Colonic mucosa (tissue), 4 donors: ENCODE measurements at regions not wholly inside any gene's neighbourhood (a gene's known extent, or its start where the extent isn't known, plus 50 kb on each side); places are given as distances from the start of the nearest gene placed in this dataset.
"Not testable (repeated sequence)": the region's sequence is repeated elsewhere in the genome, so short reads cannot be mapped to it uniquely, and the experiment has no call there.

Experiments
- DNase-seq: peaks from one replicate; pipeline ENCODE4 v3.0.0-alpha.2; 2020
- H3K27ac ChIP-seq: fragments of 200-600 bp; one replicate; pipeline ENCODE4 v1.8.0; 2021
- H3K27me3 ChIP-seq: fragments of 200-600 bp; one replicate; pipeline ENCODE4 v1.8.0; 2021
- H3K36me3 ChIP-seq: fragments of 200-600 bp; one replicate; pipeline ENCODE4 v1.8.0; 2021
- H3K4me1 ChIP-seq: fragments of 200-600 bp; one replicate; pipeline ENCODE4 v1.8.0; 2021; ENCODE audit warnings: mild to moderate bottlenecking
- H3K4me3 ChIP-seq: fragments of 200-600 bp; one replicate; pipeline ENCODE4 v1.8.0; 2021
- H3K9ac ChIP-seq, 2 donors: one replicate each; pipeline ENCODE4 v1.7.0; 2013; ENCODE audit warnings: control low read depth in 2 of 2, low read depth in 2 of 2, low read length in 2 of 2
- H3K9me3 ChIP-seq: fragments of 200-600 bp; one replicate; pipeline ENCODE4 v1.8.0; 2021
- CTCF ChIP-seq: fragments of 200-600 bp; IDR thresholded peaks from one replicate; pipeline ENCODE4 v1.8.0; 2022; ENCODE audit warnings: antibody characterized with exemption, mild to moderate bottlenecking
- intact Hi-C: fragments of 100-400 bp; cut with DNase I; formaldehyde crosslinking; loops from one replicate; pipeline ENCODE4 v1.14.1; 2022
- donor health status: healthy.
- donor health status: DM: no; HTN: no; CAD: no.
- donor health status: DM: no; HTN: no; CAD: no.

- TF ChIP-seq CTCF = no peak
- H3K9me3 ChIP-seq = no peaks in the 10 kb centered on the region
These were observed 64.8 kb upstream of the TBC1D3K start for GRCh38 chr17:37859451-37859850.

DNA sequence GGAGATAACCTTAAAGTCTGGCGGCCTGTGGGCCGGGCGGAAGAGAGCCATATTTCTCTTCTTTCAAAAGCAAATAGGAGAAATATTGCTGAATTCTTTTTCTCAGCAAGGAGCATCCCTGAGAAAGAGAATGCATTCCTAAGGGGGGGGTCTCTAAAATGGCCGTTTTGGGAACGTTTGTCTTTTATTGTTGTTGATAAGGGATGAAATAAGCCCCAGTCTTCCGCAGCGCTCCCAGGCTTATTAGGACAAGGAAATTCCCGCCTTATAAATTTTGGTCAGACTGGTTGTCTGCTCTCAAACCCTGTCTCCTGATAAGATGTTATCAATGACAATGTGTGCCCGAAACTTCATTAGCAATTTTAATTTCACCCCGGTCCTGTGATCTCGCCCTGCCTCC, 65.8 kb upstream of the TBC1D3K start:
- intact Hi-C loops, H3K27ac ChIP-seq, H3K4me3 ChIP-seq, H3K36me3 ChIP-seq, H3K9ac ChIP-seq, H3K9me3 ChIP-seq, DNase-seq, H3K4me1 ChIP-seq, H3K27me3 ChIP-seq: not testable (repeated sequence)

More at GRCh38 chr17:37859451-37859850, 64.8 kb upstream of the TBC1D3K start:
- Histone ChIP-seq H3K4me1 (no peaks in the 10 kb centered on the region), H3K4me3 (no peak overlapping the region), H3K27me3 (no peaks in the 10 kb centered on the region), H3K27ac (no peak overlapping the region), H3K9ac (no peak overlapping the region), H3K36me3 (no peaks in the 10 kb centered on the region)
- no peak for DNase-seq
- intact Hi-C loops = no loop called here

- H3K27ac ChIP-seq = no peak overlapping the region
- no peaks in the 10 kb centered on the region for H3K4me1 ChIP-seq
- no peaks in the 10 kb centered on the region for H3K36me3 ChIP-seq
- DNase-seq = no peak
- TF ChIP-seq CTCF = no peak
- no peaks in the 10 kb centered on the region for H3K27me3 ChIP-seq
- intact Hi-C loops = no loop called here
- H3K9ac ChIP-seq = no peak overlapping the region
- no peak overlapping the region for H3K4me3 ChIP-seq
- no peaks in the 10 kb centered on the region for H3K9me3 ChIP-seq
These were observed 68.0 kb upstream of the TBC1D3K start for GRCh38 chr17:37856245-37856644.

DNA sequence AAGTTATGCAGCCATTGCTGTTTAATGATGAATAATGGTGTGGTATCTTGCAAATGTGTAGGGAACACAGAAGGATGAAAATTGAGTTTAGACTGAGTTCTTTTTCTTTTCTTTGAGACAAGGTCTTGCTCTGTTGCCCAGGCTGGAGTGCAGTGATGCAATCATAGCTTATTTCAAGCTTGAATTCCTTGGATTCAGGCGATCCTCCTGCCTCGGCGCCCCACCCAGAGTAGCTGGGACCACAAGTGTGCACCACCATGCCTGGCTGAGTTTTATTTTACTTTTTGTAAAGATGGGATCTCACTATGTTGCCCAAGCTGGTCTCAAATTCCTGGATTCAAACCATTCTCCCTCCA, 74.6 kb upstream of the TBC1D3K start:
- Histone ChIP-seq H3K9ac (no peak overlapping the region), H3K27ac (no peak overlapping the region), H3K4me3 (no peak overlapping the region), H3K9me3 (no peaks in the 10 kb centered on the region), H3K4me1 (no peaks in the 10 kb centered on the region), H3K36me3 (no peaks in the 10 kb centered on the region), H3K27me3 (no peaks in the 10 kb centered on the region)
- intact Hi-C loops = no loop called here
- no peak for DNase-seq
- TF ChIP-seq CTCF = no peak

DNA sequence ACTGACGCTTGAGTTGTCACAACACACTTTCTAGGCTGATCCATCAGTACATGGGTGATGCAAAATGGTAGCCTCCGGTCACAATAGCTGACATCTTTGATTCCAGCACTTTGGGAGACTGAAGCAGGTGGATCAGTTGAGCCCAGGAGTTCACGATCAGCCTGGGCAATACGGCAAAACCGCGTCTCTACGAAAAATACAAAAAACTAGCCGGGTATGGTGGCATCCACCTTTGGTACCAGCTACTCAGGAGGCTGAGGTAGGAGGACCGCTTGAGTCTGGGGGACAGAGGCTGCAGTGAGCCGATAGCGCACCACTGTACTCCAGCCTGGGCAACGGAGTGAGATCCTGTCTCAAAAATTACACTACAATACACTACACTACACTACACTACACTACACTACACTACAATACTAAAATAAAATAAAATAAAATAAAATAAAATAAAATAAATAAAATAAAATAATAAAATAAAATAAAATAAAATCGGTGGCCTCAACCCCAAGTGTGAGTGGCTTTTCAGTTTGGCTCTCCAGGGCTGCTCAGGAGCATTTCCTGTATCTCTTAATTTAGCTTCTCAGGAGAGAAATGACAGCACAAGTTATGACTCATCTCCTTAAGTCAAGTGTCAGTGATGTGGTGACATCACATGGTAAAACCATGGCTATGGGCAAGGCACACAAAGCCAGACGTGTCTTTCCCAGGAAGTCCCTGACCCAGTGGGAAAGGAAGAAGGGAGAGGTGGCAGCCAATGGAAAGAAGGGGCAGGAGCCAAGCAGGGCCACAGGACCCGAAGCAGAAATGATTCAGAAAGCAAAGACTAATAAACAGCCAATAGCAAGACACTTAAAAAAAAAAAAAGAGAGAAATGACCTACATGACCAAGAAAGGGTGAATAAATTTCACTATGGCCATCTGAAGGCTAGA, 75.3 kb upstream of the TBC1D3K start:
- Histone ChIP-seq H3K4me1 (no peaks in the 10 kb centered on the region), H3K4me3 (no peak overlapping the region), H3K9me3 (no peaks in the 10 kb centered on the region), H3K9ac (no peak overlapping the region), H3K27me3 (no peaks in the 10 kb centered on the region), H3K27ac (no peak overlapping the region), H3K36me3 (no peaks in the 10 kb centered on the region)
- no peak for TF ChIP-seq CTCF
- intact Hi-C loops = no loop called here
- DNase-seq = no peak

GRCh38 chr17:37847811-37848331, 76.3 kb upstream of the TBC1D3K start:
- Histone ChIP-seq H3K4me1 (no peaks in the 10 kb centered on the region), H3K36me3 (no peaks in the 10 kb centered on the region), H3K9me3 (no peaks in the 10 kb centered on the region), H3K4me3 (no peak overlapping the region), H3K27ac (no peak overlapping the region), H3K9ac (no peak overlapping the region), H3K27me3 (no peaks in the 10 kb centered on the region)
- intact Hi-C loops = no loop called here
- no peak for TF ChIP-seq CTCF
- DNase-seq = no peak
